Hepatocyte (in vitro differentiated cells): ENCODE measurements at regions not wholly inside any gene's neighbourhood (a gene's known extent, or its start where the extent isn't known, plus 50 kb on each side); places are given as distances from the start of the nearest gene placed in this dataset.

ENCODE experiments used
- DNase-seq: peaks from one replicate; pipeline ENCODE4 v3.0.0-alpha.2; 2016; ENCODE audit warnings: low spot score
- H2AFZ ChIP-seq: fragments of 200-600 bp; sonication (generic); 2 replicates; pipeline ENCODE4 v1.6.0; 2016; ENCODE audit warnings: antibody characterized with exemption, mild to moderate bottlenecking
- H3K27ac ChIP-seq: fragments of 200-600 bp; sonication (generic); 2 replicates; pipeline ENCODE4 v1.5.1; 2016; ENCODE audit warnings: mild to moderate bottlenecking
- H3K27me3 ChIP-seq: fragments of 200-600 bp; sonication (generic); 2 replicates; pipeline ENCODE4 v1.6.1; 2016
- H3K36me3 ChIP-seq: fragments of 200-600 bp; sonication (generic); replicated peaks from 2 replicates; pipeline ENCODE4 v1.5.1; 2016; ENCODE audit warnings: low read depth; ENCODE audit not compliant: insufficient read depth
- H3K4me1 ChIP-seq: fragments of 200-600 bp; sonication (generic); 2 replicates; pipeline ENCODE4 v1.5.1; 2016; ENCODE audit warnings: mild to moderate bottlenecking, moderate library complexity; ENCODE audit not compliant: insufficient read depth
- H3K4me2 ChIP-seq: fragments of 200-600 bp; sonication (generic); 2 replicates; pipeline ENCODE4 v1.6.0; 2016
- H3K4me3 ChIP-seq: fragments of 200-600 bp; sonication (generic); 2 replicates; pipeline ENCODE4 v1.5.1; 2016; ENCODE audit warnings: mild to moderate bottlenecking
- H3K79me2 ChIP-seq: fragments of 200-600 bp; sonication (generic); 2 replicates; pipeline ENCODE4 v1.6.0; 2017; ENCODE audit warnings: mild to moderate bottlenecking
- H3K9me2 ChIP-seq: fragments of 200-600 bp; sonication (generic); replicated peaks from 2 replicates; pipeline ENCODE4 v1.6.0; 2017; ENCODE audit warnings: mild to moderate bottlenecking; ENCODE audit not compliant: insufficient read depth
- H3K9me3 ChIP-seq: fragments of 200-600 bp; sonication (generic); 2 replicates; pipeline ENCODE4 v1.5.1; 2016; ENCODE audit warnings: low read depth, mild to moderate bottlenecking
- H4K20me1 ChIP-seq: fragments of 200-600 bp; sonication (generic); 2 replicates; pipeline ENCODE4 v1.6.0; 2016; ENCODE audit warnings: mild to moderate bottlenecking; ENCODE audit not compliant: insufficient read depth, poor library complexity, severe bottlenecking
- CTCF ChIP-seq: fragments of 200-600 bp; sonication (generic); IDR thresholded peaks from 2 replicates; pipeline ENCODE4 v1.5.1; 2016; ENCODE audit warnings: antibody characterized with exemption, mild to moderate bottlenecking; ENCODE audit not compliant: poor library complexity
- EZH2 ChIP-seq: fragments of 200-600 bp; sonication (generic); IDR thresholded peaks from 2 replicates; pipeline ENCODE4 v1.6.1; 2016; ENCODE audit warnings: antibody characterized with exemption, mild to moderate bottlenecking, borderline replicate concordance
- EZH2phosphoT487 ChIP-seq: fragments of 200-600 bp; sonication (generic); IDR thresholded peaks from one replicate; pipeline ENCODE4 v1.6.1; 2018; ENCODE audit warnings: antibody characterized with exemption, mild to moderate bottlenecking, low read depth, moderate library complexity; ENCODE audit not compliant: unreplicated experiment, severe bottlenecking
- WGBS: methylation state at CpG from one replicate; pipeline ENCODE4 v1.1.6; 2016; ENCODE audit warnings: low lambda C conversion rate; ENCODE audit errors: missing lambda C conversion rate; 5-methylcytosine and 5-hydroxymethylcytosine counted together

GRCh38 chr5:44252545-44252944 is 136.7 kb downstream of the FGF10 start:
- Histone ChIP-seq H3K4me1 (peaks cover 3% of the 10 kb centered on the region), H3K4me2 (no peak overlapping the region), H3K9me3 (no peaks in the 10 kb centered on the region), H3K79me2 (no peaks in the 10 kb centered on the region), H3K27ac (no peak overlapping the region), H4K20me1 (no peaks in the 10 kb centered on the region), H3K36me3 (no peaks in the 10 kb centered on the region), H3K27me3 (no peaks in the 10 kb centered on the region), H3K9me2 (no peaks in the 10 kb centered on the region), H2AFZ (no peak overlapping the region), H3K4me3 (no peak overlapping the region)
- 82% methylated on average over 2 of the region's 2 CpGs for WGBS
- TF ChIP-seq CTCF (no peak), EZH2 (no peak), EZH2phosphoT487 (no peak)
- DNase-seq = no peak

- Histone ChIP-seq H3K9me3 (no peaks in the 10 kb centered on the region), H3K4me2 (no peak overlapping the region), H3K27me3 (no peaks in the 10 kb centered on the region), H2AFZ (no peak overlapping the region), H3K4me1 (peaks cover 3% of the 10 kb centered on the region), H3K27ac (no peak overlapping the region), H3K4me3 (no peak overlapping the region), H4K20me1 (no peaks in the 10 kb centered on the region), H3K36me3 (no peaks in the 10 kb centered on the region), H3K9me2 (no peaks in the 10 kb centered on the region), H3K79me2 (no peaks in the 10 kb centered on the region)
- TF ChIP-seq EZH2 = no peak
- TF ChIP-seq CTCF = no peak
- TF ChIP-seq EZH2phosphoT487 = no peak
- 65% methylated on average over 2 of the region's 2 CpGs for WGBS
- no peak for DNase-seq
Measured at GRCh38 chr5:44246986-44247385, 142.2 kb downstream of the FGF10 start.

GRCh38 chr5:44245935-44246334 is 143.3 kb downstream of the FGF10 start:
- Histone ChIP-seq H2AFZ (no peak overlapping the region), H3K4me3 (no peak overlapping the region), H3K9me3 (no peaks in the 10 kb centered on the region), H3K4me1 (peaks cover 3% of the 10 kb centered on the region), H3K27me3 (no peaks in the 10 kb centered on the region), H3K27ac (no peak overlapping the region), H3K36me3 (no peaks in the 10 kb centered on the region), H4K20me1 (no peaks in the 10 kb centered on the region), H3K79me2 (no peaks in the 10 kb centered on the region), H3K4me2 (no peak overlapping the region), H3K9me2 (no peaks in the 10 kb centered on the region)
- no peak for DNase-seq
- 88% methylated on average over 1 of the region's 1 CpG for WGBS
- TF ChIP-seq CTCF (no peak), EZH2 (no peak), EZH2phosphoT487 (no peak)

- no peak overlapping the region for H3K4me2 ChIP-seq
- H4K20me1 ChIP-seq = no peaks in the 10 kb centered on the region
- no peak overlapping the region for H3K27ac ChIP-seq
- no peaks in the 10 kb centered on the region for H3K9me3 ChIP-seq
- no peak for DNase-seq
- 97% methylated on average over 1 of the region's 1 CpG for WGBS
- H3K27me3 ChIP-seq = no peaks in the 10 kb centered on the region
- H3K4me3 ChIP-seq = no peak overlapping the region
- no peaks in the 10 kb centered on the region for H3K79me2 ChIP-seq
- H3K9me2 ChIP-seq = no peaks in the 10 kb centered on the region
- TF ChIP-seq CTCF (no peak), EZH2 (no peak), EZH2phosphoT487 (no peak)
- no peak overlapping the region for H2AFZ ChIP-seq
- no peaks in the 10 kb centered on the region for H3K36me3 ChIP-seq
- H3K4me1 ChIP-seq = no peaks in the 10 kb centered on the region
Measured at GRCh38 chr5:44242791-44243190, 146.4 kb downstream of the FGF10 start.
